ENCODE measurements at regions not wholly inside any gene's neighbourhood (a gene's known extent, or its start where the extent isn't known, plus 50 kb on each side); places are given as distances from the start of the nearest gene placed in this dataset.

- TF ChIP-seq, protein P1, sequence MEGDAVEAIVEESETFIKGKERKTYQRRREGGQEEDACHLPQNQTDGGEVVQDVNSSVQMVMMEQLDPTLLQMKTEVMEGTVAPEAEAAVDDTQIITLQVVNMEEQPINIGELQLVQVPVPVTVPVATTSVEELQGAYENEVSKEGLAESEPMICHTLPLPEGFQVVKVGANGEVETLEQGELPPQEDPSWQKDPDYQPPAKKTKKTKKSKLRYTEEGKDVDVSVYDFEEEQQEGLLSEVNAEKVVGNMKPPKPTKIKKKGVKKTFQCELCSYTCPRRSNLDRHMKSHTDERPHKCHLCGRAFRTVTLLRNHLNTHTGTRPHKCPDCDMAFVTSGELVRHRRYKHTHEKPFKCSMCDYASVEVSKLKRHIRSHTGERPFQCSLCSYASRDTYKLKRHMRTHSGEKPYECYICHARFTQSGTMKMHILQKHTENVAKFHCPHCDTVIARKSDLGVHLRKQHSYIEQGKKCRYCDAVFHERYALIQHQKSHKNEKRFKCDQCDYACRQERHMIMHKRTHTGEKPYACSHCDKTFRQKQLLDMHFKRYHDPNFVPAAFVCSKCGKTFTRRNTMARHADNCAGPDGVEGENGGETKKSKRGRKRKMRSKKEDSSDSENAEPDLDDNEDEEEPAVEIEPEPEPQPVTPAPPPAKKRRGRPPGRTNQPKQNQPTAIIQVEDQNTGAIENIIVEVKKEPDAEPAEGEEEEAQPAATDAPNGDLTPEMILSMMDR (IDR thresholded peaks at IDR 0.05) = no peak
These were observed 179.9 kb downstream of the ZC3H11B start for GRCh38 chr1:219433001-219433400.

GRCh38 chr1:219432191-219432606 lies 180.7 kb downstream of the ZC3H11B start:
- TF ChIP-seq, protein P1 (IDR thresholded peaks at IDR 0.05) = no peak

- TF ChIP-seq, protein P1 (IDR thresholded peaks at IDR 0.05) = no peak
These were observed 182.5 kb downstream of the ZC3H11B start for GRCh38 chr1:219430419-219430818.

- TF ChIP-seq, protein P1 (IDR thresholded peaks at IDR 0.05) = no peak
These were observed 184.3 kb downstream of the ZC3H11B start for GRCh38 chr1:219428651-219429050.

GRCh38 chr1:219427989-219428388 lies 184.9 kb downstream of the ZC3H11B start:
- TF ChIP-seq, protein P1 (IDR thresholded peaks at IDR 0.05) = no peak

DNA sequence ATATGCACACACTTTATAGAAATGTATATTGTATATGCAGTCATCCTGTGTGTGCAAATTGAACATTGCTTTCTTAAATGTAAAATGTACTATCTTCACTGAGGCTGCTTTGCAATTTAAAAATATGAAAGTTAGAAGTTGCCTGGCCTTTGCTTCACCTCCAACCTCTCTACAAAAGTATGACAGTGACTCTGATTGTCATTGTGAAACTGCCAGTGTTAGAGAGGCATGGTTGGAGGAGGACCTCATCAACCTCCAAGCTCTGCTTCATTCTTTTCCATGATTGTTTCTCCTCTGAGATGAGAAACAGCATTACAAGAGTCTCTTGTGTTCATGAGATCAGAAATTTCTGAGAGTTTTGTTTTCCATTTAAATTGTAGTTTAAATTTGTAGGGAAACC lies 185.5 kb downstream of the ZC3H11B start:
- TF ChIP-seq, protein P1 (IDR thresholded peaks at IDR 0.05) = no peak

DNA sequence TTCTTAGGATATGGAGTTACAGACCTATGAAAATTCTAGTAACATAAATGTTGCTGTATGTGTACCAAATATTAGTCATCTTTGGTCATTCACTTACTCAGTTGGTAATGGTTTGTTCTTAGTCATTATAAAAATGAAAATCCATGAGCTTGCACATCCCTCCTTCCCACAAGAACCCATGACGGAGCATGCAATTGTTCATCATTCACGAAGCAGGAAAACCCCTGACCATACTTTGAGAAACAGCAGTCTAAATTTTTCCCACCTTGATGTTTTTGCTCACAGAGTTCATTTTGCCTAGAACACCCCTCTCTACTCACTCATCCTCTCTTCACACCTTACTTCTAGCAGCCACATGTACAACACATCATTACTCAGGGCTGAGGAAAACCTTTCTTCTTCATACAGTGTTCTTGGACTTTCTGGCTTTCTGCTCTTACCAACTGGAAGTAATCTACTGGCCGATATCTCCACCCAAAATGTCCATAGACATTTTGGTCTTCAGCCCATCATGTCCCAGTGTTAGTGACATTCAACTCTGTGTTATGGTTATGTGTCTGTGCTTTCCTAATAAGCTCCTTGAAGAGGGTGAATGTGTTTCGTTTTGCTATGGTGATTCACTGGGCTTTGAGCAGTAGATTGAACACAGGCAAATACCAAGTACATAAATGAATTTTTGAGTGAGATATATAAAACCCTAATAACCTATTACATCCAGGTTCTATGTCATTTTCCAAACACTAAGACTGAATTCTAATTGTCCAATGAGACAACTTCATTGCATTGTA lies 189.9 kb downstream of the ZC3H11B start:
- TF ChIP-seq, protein P1 (IDR thresholded peaks at IDR 0.05) = no peak
